Right lobe of liver (tissue), 4 donors: ENCODE measurements at regions not wholly inside any gene's neighbourhood (a gene's known extent, or its start where the extent isn't known, plus 50 kb on each side); places are given as distances from the start of the nearest gene placed in this dataset.

Experiments used
- CTCF ChIP-seq, 4 donors: fragments of 200-600 bp in 3 of 4; fragments of 450-650 bp in 1 of 4; IDR thresholded peaks; one replicate each; pipeline versions ENCODE4 v1.5.1 to v1.8.0; 2016 to 2022; ENCODE audit warnings: antibody characterized with exemption in 4 of 4, mild to moderate bottlenecking in 2 of 4
- POLR2A ChIP-seq: fragments of 450-650 bp; IDR thresholded peaks from one replicate; pipeline ENCODE4 v1.6.1; 2017; ENCODE audit warnings: antibody characterized with exemption, mild to moderate bottlenecking
- donor health status: DM: no; HTN: no; CAD: no.
- donor health status: DM: no; HTN: no; CAD: no.
- donor health status: DM: no; HTN: yes; CAD: no.

GRCh38 chr6:144929262-144929661 is 644.1 kb downstream of the UTRN start:
- TF ChIP-seq CTCF (IDR thresholded peaks at IDR 0.05), result no peak
- no peak for TF ChIP-seq POLR2A
